HG03432 (cell line): ENCODE measurements at regions not wholly inside any gene's neighbourhood (a gene's known extent, or its start where the extent isn't known, plus 50 kb on each side); places are given as distances from the start of the nearest gene placed in this dataset.
A peak's percentile ranks its signal among the peaks of the same experiment; 100 is the strongest.
"Not testable (repeated sequence)": the region's sequence is repeated elsewhere in the genome, so short reads cannot be mapped to it uniquely, and the experiment has no call there.

ENCODE experiments used
- ATAC-seq: cut with Tn5 transposase; IDR thresholded peaks from one replicate; pipeline ENCODE4 v1.9.1; 2021; ENCODE audit warnings: mild to moderate bottlenecking, moderate library complexity; ENCODE audit not compliant: unreplicated experiment

GRCh38 chr2:138298900-138299299, 202.7 kb upstream of the SPOPL start:
- peak; percentile 76 for ATAC-seq

- no peak for ATAC-seq
Measured at GRCh38 chr2:138306626-138307025, 194.9 kb upstream of the SPOPL start.

GRCh38 chr2:138307099-138307498, 194.5 kb upstream of the SPOPL start:
- ATAC-seq: no peak

GRCh38 chr2:138309760-138310159, 191.8 kb upstream of the SPOPL start:
- no peak for ATAC-seq

DNA sequence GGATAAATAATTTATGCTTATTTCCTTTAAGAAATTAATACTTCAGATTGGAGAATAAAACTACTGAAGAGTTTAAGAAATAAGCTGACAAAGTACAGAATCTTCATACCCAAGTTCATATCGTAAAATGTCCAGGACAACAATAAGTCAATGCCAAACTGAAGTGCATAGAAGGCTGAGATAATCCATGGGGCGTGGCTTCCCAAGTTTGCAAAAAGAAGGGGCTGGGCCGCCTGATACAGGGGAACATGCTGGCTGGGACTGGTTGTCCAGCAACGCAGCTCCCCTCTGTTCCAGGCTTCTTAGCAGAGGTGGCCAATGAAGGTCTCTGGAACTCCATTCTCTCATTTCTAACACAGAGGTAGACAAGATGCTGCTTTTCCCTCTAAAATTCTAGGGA, 189.5 kb upstream of the SPOPL start:
- ATAC-seq: no peak

- ATAC-seq: not testable (repeated sequence)
Measured at GRCh38 chr2:138315619-138316018, 186.0 kb upstream of the SPOPL start.

DNA sequence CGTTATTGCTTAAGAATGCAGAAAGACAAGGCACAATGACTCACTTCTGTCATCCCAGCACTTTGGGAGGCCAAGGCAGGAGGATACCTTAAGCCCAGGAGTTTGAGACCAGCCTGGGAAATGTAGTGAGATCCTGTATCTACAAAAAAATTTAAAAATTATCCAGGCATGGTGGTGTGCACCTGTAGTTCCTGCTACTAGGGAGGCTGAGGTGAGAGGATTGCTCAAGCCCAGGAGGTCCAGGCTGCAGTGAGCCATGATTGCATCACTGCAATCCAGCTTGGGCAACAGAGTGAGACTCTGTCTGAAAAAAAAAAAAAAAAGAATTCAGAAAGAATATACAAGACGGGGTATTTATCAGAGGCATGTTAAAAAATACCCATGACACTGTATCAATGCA, 182.0 kb upstream of the SPOPL start:
- ATAC-seq: no peak

DNA sequence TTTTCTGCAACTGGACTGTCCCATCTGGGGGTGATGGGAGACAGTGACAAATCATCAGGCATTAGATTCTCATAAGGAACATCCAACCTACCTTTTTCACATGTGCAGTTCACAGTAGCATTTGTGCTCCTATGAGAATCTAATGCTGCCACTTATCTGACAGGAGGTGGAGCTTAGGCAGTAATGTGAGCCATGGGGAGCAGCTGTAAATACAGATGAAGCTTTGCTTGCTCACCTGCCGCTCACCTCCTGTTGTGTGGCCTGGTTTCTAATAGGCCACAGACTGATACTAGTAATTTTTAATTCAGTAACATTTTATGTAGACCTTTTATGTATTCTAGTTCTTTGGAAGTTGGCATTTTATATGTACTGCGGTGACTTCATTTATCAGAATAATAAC, 180.1 kb upstream of the SPOPL start:
- no peak for ATAC-seq

DNA sequence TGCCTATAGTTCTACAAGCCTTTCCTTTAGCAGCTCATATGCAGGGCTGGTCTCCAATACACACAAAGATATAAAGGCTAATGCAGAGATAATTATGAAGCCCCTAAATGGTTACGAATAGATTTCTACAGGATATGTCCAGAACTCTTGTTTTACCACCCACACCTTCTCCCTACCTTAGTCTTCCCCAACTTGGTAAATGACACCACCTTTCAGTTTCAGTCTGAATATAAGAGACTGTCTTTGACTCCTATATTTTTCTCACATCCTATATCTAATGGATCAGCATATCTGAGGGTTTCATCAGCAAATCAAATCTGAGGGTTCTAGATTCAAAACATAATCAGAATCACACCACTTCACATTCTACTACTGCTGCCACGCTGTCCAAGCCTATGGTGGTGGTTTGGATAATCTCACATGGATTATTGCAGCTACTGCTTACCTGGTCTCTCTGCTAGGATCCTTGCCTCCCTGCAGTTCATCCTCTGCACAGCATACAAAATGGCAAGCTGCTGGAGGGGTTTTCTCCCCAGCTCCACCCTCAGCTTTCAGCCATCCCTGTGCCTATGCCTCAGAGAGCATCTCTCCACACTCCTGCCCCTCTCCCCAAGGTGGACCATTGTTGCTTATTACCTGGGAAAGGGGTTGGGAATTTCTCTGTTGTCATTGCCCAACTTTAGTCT, 178.0 kb upstream of the SPOPL start:
- ATAC-seq: peak; percentile 61

GRCh38 chr2:138324068-138324771, 177.3 kb upstream of the SPOPL start:
- peak; percentile 22 for ATAC-seq

DNA sequence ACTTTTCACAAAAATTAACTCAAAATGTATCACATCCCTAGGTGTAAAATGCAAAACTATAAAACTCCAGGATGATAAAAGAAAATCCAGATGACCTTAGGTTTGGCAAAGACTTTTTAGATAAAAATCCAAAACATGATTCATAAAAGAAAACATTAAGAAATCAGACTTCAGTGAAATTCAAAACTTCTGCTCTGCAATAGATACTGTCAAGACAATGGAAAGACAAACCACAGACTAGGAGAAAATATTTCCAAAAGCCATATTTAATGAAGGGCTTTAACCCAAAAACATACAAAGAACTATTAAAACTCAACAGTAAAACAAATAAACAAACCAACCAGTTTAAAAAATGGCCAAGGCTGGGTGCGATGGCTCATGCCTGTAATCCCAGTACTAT, 173.6 kb upstream of the SPOPL start:
- ATAC-seq: no peak

- ATAC-seq: no peak
Measured at GRCh38 chr2:138329162-138329561, 172.4 kb upstream of the SPOPL start.

DNA sequence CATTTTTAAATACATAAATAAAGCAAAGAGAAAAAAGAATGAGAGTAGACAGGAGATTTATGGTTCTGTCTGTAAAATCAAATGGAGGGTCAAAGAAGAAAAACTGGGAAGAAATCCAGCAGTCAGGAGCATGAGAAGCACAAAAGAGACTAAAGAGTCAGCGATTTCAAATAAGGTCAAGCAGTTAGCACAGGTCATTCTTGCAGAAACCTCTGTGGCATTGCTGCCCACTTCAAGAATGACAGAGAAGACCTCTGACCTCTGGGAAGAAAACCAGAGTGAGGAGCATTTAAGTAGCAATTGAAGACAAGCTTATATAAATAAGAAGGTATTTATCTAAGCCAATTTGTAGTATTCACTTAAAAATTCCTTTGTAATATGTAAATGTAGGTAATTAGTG, 172.0 kb upstream of the SPOPL start:
- no peak for ATAC-seq

DNA sequence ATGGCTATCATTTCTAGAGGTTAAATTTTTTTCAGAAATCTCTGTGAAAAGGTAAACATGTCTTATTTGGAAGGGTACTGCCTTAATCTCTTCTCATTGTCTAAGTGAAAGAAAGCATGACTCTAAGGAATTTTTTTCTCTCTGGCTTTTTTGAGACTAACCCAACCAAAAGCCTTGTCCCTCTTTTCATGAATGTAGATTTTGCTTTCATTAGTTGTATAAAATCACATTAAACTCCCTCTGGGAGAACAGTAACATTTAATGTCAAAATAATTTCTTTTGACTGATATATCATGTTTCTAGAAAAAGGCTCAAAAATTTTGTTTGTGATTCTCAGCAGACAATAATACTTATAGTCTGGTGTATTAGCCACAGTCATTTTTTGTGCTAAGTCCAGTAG, 168.4 kb upstream of the SPOPL start:
- ATAC-seq: no peak

- no peak for ATAC-seq
Measured at GRCh38 chr2:138333677-138334076, 167.9 kb upstream of the SPOPL start.

GRCh38 chr2:138334323-138334722, 167.2 kb upstream of the SPOPL start:
- ATAC-seq: no peak

- ATAC-seq: no peak
Measured at GRCh38 chr2:138335036-138335435, 166.5 kb upstream of the SPOPL start.

DNA sequence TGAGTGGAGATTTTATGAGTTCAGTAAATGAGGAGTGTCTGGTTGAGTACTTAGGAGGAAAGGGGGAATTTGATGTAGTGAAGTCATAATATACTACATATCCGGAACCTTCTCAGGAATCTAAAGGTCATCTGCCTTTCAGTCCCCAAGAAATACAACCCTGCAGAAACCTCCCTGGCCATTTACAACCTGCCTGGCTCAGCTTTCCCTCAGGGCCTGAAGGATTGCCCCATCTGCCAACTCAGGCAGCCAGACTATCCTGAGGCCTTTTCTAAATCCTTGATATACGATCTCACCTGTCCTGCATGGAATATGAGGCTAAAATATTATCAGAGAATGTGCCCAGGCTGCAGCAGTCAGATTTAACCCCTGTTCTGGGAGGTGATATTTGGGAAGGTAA, 165.4 kb upstream of the SPOPL start:
- ATAC-seq: no peak

DNA sequence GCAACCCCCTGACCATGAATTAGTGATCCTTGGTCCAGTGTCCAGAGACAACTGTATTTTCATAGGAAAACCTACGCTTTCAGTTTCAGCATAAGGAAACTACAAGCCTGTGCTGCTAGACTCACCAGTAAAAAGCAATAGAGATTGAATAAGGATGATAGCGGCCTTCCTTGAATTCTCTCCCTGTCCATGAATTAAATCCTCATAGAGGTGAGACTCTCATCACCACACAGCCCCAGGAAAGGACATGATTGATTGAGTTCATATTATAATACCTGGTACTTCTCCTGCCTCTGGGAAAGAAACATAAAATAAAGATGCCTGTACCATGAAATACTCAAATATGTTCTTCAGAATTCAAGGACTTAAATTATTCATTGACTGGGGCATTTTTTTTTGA, 146.3 kb upstream of the SPOPL start:
- ATAC-seq: no peak

GRCh38 chr2:138356178-138356577, 145.4 kb upstream of the SPOPL start:
- ATAC-seq: no peak

DNA sequence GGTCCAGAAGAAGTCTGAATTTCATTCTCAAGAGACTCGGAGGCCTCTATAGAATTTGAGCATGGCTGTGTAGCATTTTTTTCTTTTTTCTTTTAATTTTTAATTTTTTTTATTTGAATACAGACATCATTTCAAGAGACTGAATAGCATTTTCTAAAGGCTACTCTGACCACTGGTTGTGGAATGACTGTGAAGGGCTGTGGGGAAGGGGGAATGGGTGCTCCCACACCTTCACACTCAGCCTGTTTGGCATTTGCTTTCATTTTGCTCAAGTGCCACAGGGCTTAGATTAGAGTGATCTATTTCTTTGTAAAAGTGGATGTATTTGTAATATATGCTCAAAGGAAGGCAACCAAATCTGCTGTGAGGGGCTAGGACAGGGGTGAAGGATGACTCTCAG, 142.0 kb upstream of the SPOPL start:
- ATAC-seq: peak; percentile 93

GRCh38 chr2:138364554-138365162, 136.9 kb upstream of the SPOPL start:
- no peak for ATAC-seq
